GM19035 (cell line): ENCODE measurements at regions not wholly inside any gene's neighbourhood (a gene's known extent, or its start where the extent isn't known, plus 50 kb on each side); places are given as distances from the start of the nearest gene placed in this dataset.
"Not testable (repeated sequence)": the region's sequence is repeated elsewhere in the genome, so short reads cannot be mapped to it uniquely, and the experiment has no call there.

Experiments
- ATAC-seq: cut with Tn5 transposase; IDR thresholded peaks from one replicate; pipeline ENCODE4 v1.9.1; 2021; ENCODE audit not compliant: unreplicated experiment

DNA sequence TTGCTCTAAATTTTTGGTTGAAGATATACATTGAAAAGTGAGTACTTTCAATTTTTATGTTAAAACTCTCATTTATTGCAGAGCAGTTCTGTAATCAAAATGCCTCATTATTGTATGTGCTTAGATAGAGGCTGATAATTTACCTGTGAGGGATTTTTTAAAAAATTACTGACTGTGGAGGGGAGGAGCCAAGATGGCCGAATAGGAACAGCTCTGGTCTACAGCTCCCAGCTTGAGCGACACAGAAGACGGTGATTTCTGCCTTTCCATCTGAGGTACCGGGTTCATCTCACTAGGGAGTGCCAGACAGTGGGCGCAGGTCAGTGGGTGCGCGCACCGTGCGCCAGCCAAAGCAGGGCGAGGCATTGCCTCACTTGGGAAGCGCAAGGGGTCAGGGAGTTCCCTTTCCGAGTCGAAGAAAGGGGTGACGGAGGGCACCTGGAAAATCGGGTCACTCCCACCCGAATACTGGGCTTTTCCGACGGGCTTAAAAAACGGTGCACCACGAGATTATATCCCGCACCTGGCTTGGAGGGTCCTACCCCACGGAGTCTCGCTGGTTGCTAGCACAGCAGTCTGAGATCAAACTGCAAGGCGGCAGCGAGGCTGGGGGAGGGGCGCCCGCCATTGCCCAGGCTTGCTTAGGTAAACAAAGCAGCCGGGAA, 89.4 kb downstream of the DDX11 start:
- ATAC-seq = not testable (repeated sequence)

DNA sequence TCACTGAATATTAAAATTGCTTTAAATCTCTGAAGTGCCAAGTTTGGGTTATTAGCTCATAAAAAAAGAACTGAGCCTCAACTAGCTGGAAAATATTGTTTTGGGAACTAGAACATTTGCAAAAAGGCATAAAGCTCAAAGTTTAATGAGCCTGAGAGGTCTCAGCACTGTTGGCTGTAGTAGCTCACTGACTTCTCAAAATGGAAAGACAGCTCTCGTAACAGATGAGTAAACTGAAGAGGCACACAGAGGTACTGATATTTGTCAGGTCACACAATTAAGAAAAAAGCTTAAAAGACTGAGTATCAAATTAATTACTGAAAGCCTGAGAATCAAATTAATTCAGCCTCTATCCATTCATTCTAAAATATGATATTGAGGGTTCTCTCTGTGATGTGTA, 100.6 kb downstream of the DDX11 start:
- ATAC-seq = not testable (repeated sequence)

DNA sequence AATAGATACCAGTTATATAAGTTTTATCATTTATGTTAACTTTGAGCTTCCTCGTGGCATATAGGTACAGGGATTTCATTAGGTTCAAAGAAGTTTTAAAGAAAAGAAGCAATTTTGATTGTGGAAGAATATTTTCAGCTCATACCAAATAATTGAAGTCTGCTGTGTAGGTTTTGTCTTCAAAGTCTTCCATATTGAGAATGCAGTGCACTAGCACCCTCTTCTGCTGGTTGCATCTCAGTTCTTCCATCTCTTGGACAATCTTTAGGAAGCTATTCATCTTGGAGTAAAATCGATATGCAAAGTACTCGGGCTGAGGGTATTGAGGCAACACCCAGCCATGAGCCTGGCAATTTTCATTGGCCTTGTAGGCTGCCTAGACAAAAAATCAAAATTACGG, 103.9 kb downstream of the DDX11 start:
- ATAC-seq = not testable (repeated sequence)

DNA sequence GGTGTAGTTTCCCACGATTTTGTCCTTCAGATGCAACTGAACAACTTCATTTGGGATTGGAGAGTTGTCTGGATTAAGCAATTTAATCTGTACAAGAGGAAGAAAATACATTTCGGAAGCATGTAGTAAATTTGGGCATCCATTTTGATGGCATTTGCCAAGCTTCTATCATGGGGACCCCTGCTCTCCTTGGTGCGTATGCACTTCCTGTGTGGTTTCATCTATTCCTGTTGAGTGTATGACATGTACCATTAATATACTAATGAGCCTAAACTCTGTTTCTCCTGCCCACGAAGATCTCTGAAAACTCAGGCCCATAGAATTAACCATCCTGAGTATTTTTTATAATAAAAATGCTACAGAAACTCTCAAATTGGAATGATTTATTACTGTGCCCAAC, 105.2 kb downstream of the DDX11 start:
- ATAC-seq = not testable (repeated sequence)

DNA sequence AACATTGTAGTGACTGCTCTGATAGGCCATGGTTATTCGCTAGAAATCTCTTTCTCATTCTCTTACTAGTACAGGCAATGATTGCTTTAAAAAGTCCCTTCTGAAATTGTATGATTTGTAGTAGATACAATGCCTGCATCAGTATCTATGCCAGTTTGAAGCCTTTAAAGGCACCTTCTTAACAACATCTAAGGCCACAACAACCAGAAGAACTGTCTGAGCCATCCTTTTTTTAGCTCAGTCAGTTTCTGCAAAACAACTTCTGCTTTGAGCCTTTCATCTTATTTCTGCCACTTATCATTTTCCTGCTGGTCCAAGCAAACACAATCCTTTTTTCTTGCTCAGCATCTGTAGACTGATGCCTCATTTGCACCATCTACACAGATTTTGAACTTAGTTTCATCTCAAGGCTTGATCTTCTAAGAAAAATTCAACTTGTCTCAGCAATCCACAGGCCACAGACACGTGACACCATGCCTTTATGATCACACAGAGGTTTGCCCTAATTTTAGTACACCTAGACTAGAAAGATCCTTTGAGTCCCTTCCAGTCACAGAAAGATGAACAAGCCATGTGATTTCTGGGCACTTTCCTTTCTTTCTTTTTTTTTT, 106.1 kb downstream of the DDX11 start:
- ATAC-seq = not testable (repeated sequence)

DNA sequence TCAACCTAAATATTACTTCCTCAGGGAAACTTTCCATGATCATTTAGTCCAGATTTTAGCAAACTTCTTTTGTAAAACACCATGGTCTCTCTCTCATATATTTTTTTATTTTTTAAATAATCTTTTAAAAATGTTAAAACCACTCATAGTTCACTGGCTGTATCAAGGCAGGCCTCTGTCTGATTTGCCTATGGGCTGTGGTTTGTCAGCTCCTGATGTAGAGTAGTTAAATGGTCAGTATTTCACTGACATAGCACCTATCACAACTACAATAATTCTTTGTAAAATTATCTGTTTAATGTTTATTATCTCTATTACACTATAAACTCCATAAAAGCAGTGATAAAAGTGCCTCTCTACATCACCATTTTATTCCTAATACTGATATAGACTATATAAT, 108.9 kb downstream of the DDX11 start:
- not testable (repeated sequence) for ATAC-seq

DNA sequence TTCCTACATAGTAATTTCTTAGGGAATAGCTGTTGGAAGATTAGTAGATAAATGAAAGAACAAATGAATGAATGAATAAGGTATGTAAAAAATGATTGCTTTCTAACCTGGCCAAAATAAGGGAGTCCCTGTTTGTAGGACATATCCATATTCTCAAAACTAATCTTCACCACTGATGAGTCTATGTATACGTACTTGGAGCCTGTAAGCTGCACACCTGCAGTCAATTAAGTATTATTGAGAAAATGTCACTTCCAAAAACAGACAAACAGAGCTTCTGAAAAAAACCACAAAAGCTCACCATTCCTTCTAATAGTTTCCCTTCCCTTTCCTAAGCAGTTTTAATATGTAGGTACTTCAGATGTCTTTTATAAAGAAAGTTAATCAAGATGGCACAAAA, 109.4 kb downstream of the DDX11 start:
- ATAC-seq = not testable (repeated sequence)

DNA sequence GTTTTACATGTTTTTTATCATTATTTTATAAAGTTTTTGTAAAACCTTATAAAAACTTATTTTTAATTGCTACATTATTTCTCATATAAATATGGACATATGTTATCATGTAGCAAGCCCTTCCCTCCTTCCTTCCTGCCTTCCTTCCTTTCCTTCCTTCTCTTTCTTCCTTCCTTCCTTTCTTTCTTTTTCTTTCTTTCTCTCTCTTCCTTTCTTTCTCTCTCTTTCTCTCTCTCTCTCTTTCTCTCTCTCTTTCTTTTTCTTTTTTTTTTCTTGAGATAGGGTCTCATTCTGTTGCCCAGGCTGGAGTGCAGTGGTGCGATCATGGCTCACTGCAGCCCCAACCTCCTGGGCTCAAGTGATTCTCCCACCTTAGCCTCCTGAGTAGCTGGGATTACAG, 110.2 kb downstream of the DDX11 start:
- not testable (repeated sequence) for ATAC-seq

DNA sequence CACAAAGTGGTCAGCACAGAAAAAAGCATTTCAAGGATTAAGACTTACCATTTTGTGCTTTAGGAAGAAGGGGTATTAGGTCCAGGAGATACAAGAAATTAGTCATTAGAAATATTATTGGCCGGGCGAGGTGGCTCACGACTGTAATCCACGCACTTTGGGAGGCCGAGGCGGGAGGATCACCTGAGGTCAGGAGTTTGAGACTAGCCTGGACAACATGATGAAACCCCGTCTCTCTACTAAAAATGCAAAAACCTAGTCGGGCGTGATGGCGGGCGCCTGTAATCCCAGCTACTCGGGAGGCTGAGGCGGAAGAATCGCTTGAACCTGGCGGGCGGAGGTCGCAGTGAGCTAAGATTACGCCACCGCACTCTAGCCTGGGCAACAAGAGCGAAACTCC, 111.0 kb downstream of the DDX11 start:
- ATAC-seq = not testable (repeated sequence)

DNA sequence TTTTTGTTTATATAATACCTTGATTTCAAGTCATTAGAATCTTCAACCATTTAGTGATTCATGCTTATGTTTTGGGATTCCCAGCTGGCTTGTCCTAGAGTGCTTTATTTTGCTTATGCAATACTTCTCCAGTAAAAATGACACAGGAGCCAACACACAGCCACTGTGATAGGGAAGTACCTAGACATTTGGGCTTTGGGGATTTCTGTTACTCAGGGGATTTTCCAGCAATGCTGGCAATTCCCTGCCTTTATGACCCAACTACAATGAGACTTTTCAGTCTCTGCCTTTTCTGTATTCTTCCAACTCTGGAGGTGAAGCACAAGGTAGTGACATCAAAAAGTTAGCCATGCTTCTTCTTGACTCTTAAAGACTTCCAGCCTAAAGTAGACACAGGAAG, 119.0 kb downstream of the DDX11 start:
- ATAC-seq = not testable (repeated sequence)

DNA sequence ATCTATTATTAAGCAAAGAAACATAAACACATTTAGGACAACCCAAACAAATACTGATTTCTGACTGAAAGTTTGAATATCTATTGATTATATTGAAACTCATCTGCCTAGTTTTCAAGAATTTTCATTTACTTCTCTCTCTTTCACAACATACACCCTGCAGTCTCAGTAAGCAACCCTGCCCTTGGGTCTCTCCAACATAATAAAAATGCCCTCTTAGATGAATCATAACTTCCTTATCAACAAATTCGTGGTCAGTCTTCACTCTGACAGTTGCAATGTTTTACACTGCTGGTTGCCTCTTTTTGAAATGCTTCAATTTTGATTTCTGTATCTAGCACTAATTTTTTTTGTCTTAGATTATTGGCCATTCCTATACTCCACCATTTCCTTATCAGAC, 122.0 kb downstream of the DDX11 start:
- ATAC-seq = not testable (repeated sequence)

DNA sequence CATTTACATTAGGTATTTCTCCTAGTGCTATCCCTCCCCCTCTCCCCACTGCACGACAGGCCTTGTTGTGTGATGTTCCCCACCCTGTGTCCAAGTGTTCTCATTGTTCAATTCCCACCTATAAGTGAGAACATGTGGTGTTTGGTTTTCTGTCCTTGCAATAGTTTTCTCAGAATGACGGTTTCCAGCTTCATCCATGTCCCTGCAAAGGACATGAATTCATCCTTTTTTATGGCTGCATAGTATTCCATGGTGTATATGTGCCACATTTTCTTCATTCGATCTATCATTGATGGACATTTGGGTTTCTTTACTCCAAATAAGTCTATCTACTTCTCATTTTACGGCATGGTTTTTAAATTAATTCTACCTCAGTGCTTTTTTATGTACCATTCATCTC, 125.8 kb downstream of the DDX11 start:
- ATAC-seq = not testable (repeated sequence)

DNA sequence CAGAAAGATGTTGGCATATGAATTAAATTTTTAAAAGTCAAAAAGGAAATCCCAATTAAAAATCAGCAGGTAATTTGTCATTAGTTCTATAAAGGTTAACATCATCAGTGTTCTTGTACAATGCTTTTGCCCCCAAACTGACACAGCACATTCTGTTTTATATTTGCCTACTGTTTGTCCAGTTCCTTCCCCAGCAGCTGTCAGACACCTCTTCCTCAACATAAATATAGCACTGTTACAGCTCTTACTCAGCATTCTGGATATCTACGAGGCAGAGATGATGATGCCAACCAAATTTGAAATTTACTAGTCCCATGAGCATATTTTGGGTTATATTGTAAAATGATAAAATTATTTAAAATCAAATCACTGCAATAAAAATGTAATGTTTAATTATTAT, 124.6 kb downstream of the SINHCAF start:
- ATAC-seq = no peak

DNA sequence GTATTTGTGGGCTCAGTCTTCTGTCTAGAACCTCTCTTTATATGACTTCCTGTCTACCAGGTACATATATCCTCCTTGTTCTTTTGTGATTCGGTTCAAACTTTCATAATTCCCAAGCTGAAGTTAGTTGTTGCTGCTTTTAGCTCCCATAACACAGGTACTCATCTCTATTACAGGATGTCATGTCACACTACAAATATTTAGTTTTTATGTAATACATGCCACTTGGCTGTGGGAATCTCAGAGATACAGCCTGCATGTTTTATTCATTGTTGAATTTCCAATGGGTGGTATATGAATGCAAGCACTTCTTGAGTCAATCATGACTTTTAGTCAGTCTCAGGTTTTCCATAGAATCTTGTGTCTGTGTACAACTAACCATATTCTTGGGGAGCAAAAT, 122.7 kb downstream of the SINHCAF start:
- no peak for ATAC-seq

DNA sequence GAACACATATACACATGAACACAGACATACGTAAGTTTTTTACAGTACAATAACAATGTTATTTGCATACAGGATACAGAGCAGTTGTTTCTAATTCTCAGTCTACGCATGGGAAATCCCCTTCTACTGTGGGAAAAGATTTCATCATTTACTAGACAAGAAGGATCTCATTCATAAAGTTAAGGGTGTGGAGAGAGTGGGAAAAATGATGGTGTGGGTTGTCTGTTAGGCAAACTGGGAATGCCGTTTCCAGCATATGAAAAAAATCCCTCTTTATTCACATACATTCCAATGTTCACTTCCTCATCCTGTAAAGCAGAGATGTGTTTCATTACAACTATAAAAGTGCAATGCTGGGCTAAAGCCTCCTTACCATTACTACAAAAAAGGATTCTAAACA, 120.9 kb downstream of the SINHCAF start:
- ATAC-seq = peak; percentile 93

DNA sequence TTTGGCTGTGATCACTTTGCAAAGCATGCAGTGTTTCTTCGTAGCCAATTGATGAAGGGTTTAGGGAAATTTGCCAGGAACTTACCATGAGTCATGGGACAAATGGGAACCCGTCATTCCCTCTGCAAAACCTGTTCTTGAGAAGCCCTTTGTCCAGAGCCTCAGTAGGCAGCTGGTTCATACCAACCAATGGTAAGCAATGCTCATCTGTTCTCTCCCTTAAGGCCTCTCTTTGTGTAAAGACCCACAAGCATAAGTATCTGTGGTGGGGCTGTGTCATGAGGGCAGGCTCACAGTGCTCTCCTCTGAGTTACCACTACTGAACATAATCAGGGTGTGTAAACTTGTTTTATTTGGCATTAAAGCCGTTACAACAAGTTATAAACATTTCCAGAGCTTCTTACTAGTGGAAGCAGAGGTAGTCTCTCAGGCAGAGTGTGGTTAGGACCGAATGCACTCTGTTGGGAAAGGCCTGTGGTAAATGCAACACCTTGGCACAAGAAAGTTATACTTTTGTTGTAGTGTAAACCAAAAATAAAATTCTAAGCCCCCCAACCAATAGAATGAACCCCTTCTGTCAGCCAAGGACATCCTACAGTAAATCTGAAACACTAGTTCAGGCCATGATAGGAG, 119.8 kb downstream of the SINHCAF start:
- ATAC-seq = no peak

DNA sequence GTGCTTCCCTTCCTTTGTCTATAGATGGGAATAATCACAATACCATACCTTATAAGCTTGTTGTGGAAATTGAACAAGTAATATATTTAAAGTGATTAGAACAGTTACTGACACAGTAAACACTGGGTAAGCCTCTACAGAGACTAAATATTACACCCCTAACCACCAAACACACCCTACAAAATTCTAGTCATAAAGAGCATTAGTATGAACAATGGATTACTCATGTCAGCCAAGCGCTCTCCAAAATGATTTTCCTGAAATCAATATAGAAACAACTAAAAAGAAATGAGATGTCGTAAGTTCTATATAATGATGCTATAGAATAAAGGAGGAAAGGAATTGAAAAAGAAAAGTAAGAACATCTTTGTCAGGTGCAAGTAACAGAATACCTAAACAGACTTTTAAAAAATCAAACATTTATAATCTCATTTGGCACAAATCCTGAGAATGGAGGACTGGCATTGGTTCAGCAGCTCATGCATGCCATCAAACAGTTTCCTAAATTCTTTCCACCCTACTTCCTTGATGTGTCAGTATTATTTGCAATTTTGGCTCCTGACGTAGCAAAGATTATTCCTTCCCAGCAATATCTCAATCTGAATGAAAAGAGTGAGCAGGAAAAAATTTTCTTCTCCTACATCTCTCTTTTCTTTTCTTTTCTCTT, 118.0 kb downstream of the SINHCAF start:
- no peak for ATAC-seq

DNA sequence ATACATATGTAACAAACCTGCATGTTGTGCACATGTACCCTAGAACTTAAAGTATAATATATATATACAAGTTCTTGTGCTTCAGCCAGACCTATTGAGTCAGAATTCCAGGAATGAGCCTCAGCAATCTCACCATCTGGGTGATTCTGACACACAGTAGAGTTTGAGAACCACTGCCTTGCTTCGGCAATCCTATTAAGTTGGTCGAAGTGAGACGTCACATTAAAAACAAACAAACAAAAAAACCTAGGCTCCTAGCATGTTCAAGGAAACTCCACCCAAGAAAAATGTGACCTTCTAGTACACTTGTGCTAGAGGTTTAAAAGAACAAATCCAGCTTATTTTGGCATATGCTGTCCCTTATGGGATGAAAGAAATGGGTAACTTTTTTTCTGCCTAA, 115.8 kb downstream of the SINHCAF start:
- no peak for ATAC-seq

DNA sequence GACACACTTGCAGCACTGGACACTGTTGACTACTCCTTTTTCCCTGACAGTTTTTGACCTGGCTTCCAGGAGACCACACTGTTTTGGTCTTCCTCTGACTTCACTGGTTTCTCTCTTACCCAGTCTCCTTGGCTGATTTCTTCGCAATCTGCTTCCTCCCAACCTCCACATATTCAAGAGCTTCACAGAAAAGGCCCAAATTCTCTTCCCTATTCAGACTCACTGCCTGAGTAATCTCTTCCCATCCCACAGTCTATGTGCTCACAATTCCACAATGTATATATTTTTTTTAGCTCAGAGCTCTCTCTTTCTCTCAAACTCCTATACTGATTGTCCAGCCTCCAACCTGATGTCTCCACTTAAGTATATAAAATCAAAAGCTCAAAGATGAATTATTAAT, 115.4 kb downstream of the SINHCAF start:
- no peak for ATAC-seq

DNA sequence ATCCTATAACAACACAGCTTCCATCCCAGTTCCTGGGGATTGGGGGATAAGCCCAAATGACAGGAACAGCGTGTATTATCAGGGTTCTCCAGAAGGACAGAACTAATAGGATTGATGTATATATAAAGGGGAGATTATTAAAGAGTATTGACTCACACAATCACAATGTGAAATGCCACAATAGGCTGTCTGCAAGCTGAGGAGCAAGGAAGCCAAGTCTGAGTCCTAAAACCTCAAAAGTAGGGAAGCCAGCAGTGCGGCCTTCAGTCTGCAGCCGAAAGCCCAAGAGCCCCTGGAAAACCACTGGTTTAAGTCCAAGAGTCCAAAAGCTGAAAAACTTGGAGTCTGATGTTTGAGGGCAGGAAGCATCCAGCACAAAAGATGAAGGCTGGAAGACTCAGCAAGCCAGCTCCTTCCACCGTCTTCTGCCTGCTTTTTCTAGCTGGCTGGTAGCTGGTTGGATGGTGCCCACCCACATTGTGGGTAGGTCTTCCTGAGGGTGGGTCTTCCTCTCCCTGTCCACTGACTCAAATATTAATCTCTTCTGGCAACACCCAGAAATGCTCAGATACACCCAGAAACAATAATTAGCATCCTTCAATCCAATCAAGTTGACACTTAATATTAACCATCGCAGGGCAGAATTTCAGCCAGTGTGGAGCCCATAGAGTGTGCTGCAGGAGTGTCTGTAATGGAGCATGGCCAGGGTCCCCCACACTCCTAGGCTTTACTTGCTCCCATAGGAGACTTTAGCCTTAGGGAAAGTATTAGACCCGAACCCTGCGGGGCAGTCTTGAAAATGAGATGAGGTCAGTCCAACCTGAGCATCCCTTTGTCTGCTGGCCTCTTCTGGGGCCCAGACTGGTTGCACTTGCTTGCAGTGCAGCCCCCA, 111.1 kb downstream of the SINHCAF start:
- no peak for ATAC-seq
